ENCODE measurements at regions not wholly inside any gene's neighbourhood (a gene's known extent, or its start where the extent isn't known, plus 50 kb on each side); places are given as distances from the start of the nearest gene placed in this dataset.

DNA sequence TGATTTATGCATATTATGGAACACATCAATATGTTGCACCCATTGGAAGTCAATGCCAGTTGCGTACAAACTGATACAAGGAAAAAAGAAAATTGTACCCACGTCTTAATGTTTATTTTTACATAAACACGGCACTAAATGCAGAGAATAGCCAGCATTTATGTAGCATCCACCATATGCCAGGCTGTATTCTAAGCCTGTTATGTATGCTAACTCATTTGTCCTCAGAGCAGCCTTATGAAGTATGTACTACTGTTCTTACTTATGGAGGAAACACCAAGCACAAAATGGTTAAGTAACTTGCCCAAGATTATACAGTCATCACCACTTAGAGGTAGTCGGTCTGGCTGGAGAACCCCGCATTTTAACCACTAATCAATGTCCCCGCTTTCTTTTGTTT is 837.9 kb upstream of the RBFOX1 start:
- Histone ChIP-seq H2AFZ (ENCODE audit: low read length) (no peak overlapping the region), H3K36me3 (ENCODE audit: control insufficient read depth, insufficient read depth, low read length) (no peaks in the 10 kb centered on the region), H3K9ac (ENCODE audit: insufficient read depth, low read length) (no peak overlapping the region), H3K4me1 (ENCODE audit: control insufficient read depth, extremely low read depth, insufficient read depth, low read length) (no peaks in the 10 kb centered on the region), H3K27ac (ENCODE audit: insufficient read depth, low read length) (no peak overlapping the region), H3K4me3 (replicated peaks in 1 of 4; ENCODE audit: control extremely low read depth in 1 of 4, insufficient read depth in 1 of 4, low read depth in 3 of 4, low read length in 4 of 4) (no peak overlapping the region), H3K79me2 (ENCODE audit: control insufficient read depth, insufficient read depth, low read length) (no peaks in the 10 kb centered on the region), H3K4me2 (ENCODE audit: extremely low read depth, insufficient read depth, low read length) (no peak overlapping the region), H3K9me3 (ENCODE audit: control insufficient read depth, insufficient read depth, low read depth, low read length) (no peaks in the 10 kb centered on the region), H4K20me1 (ENCODE audit: control insufficient read depth, extremely low read depth, insufficient read depth, low read length) (no peaks in the 10 kb centered on the region), H3K27me3 (ENCODE audit: control insufficient read depth, insufficient read depth, low read length) (no peaks in the 10 kb centered on the region)
- TF ChIP-seq EZH2 (IDR thresholded peaks at IDR 0.05; ENCODE audit: low read length, missing control alignments), result no peak
- TF ChIP-seq, protein P1, sequence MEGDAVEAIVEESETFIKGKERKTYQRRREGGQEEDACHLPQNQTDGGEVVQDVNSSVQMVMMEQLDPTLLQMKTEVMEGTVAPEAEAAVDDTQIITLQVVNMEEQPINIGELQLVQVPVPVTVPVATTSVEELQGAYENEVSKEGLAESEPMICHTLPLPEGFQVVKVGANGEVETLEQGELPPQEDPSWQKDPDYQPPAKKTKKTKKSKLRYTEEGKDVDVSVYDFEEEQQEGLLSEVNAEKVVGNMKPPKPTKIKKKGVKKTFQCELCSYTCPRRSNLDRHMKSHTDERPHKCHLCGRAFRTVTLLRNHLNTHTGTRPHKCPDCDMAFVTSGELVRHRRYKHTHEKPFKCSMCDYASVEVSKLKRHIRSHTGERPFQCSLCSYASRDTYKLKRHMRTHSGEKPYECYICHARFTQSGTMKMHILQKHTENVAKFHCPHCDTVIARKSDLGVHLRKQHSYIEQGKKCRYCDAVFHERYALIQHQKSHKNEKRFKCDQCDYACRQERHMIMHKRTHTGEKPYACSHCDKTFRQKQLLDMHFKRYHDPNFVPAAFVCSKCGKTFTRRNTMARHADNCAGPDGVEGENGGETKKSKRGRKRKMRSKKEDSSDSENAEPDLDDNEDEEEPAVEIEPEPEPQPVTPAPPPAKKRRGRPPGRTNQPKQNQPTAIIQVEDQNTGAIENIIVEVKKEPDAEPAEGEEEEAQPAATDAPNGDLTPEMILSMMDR (conservative IDR thresholded peaks at IDR 0.05 in 1 of 2, IDR thresholded peaks at IDR 0.05 in 1 of 2; ENCODE audit: low read depth in 1 of 2, low read length in 2 of 2), result no peak
- DNase-seq (ENCODE audit: low read depth in 2 of 2), result no peak

- Histone ChIP-seq H2AFZ (ENCODE audit: low read length) (no peak overlapping the region), H4K20me1 (ENCODE audit: control insufficient read depth, extremely low read depth, insufficient read depth, low read length) (no peaks in the 10 kb centered on the region), H3K4me1 (ENCODE audit: control insufficient read depth, extremely low read depth, insufficient read depth, low read length) (no peaks in the 10 kb centered on the region), H3K4me2 (ENCODE audit: extremely low read depth, insufficient read depth, low read length) (no peak overlapping the region), H3K27ac (ENCODE audit: insufficient read depth, low read length) (no peak overlapping the region), H3K4me3 (replicated peaks in 1 of 4; ENCODE audit: control extremely low read depth in 1 of 4, insufficient read depth in 1 of 4, low read depth in 3 of 4, low read length in 4 of 4) (no peak overlapping the region), H3K9ac (ENCODE audit: insufficient read depth, low read length) (no peak overlapping the region), H3K79me2 (ENCODE audit: control insufficient read depth, insufficient read depth, low read length) (no peaks in the 10 kb centered on the region), H3K9me3 (ENCODE audit: control insufficient read depth, insufficient read depth, low read depth, low read length) (no peaks in the 10 kb centered on the region), H3K27me3 (ENCODE audit: control insufficient read depth, insufficient read depth, low read length) (no peaks in the 10 kb centered on the region), H3K36me3 (ENCODE audit: control insufficient read depth, insufficient read depth, low read length) (no peaks in the 10 kb centered on the region)
- TF ChIP-seq EZH2 (IDR thresholded peaks at IDR 0.05; ENCODE audit: low read length, missing control alignments), result no peak
- TF ChIP-seq, protein P1 (conservative IDR thresholded peaks at IDR 0.05 in 1 of 2, IDR thresholded peaks at IDR 0.05 in 1 of 2; ENCODE audit: low read depth in 1 of 2, low read length in 2 of 2), result no peak
- DNase-seq (ENCODE audit: low read depth in 2 of 2), result no peak
Measured at GRCh38 chr16:6493555-6493954, 839.1 kb upstream of the RBFOX1 start.

DNA sequence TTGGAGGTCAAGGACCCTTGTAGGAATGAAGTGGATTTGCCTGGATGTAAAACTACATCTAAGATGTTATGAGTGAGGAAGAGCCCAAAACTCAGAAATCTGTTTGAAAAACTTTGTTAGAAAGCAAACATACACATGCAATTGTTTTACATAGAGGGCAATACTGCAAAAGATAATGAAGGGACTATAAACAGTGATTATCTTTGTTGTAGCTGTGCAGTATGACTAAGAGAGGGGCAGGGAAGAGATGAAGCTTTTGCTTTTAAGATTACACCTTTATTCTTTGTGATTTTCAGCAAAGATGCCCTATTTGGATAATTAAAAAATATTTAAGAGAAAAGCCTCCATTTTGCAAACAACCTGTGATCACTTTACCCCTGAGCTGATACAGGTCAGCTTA is 839.9 kb upstream of the RBFOX1 start:
- Histone ChIP-seq H3K4me2 (ENCODE audit: extremely low read depth, insufficient read depth, low read length) (no peak overlapping the region), H3K9ac (ENCODE audit: insufficient read depth, low read length) (no peak overlapping the region), H3K27ac (ENCODE audit: insufficient read depth, low read length) (no peak overlapping the region), H3K27me3 (ENCODE audit: control insufficient read depth, insufficient read depth, low read length) (no peaks in the 10 kb centered on the region), H2AFZ (ENCODE audit: low read length) (no peak overlapping the region), H3K9me3 (ENCODE audit: control insufficient read depth, insufficient read depth, low read depth, low read length) (no peaks in the 10 kb centered on the region), H3K36me3 (ENCODE audit: control insufficient read depth, insufficient read depth, low read length) (no peaks in the 10 kb centered on the region), H3K4me1 (ENCODE audit: control insufficient read depth, extremely low read depth, insufficient read depth, low read length) (no peaks in the 10 kb centered on the region), H4K20me1 (ENCODE audit: control insufficient read depth, extremely low read depth, insufficient read depth, low read length) (no peaks in the 10 kb centered on the region), H3K79me2 (ENCODE audit: control insufficient read depth, insufficient read depth, low read length) (no peaks in the 10 kb centered on the region), H3K4me3 (replicated peaks in 1 of 4; ENCODE audit: control extremely low read depth in 1 of 4, insufficient read depth in 1 of 4, low read depth in 3 of 4, low read length in 4 of 4) (no peak overlapping the region)
- TF ChIP-seq, protein P1 (conservative IDR thresholded peaks at IDR 0.05 in 1 of 2, IDR thresholded peaks at IDR 0.05 in 1 of 2; ENCODE audit: low read depth in 1 of 2, low read length in 2 of 2), result no peak
- TF ChIP-seq EZH2 (IDR thresholded peaks at IDR 0.05; ENCODE audit: low read length, missing control alignments), result no peak
- no peak for DNase-seq (ENCODE audit: low read depth in 2 of 2)

Measured in fibroblast of lung (primary cell).